H1 (cell line): ENCODE measurements at regions not wholly inside any gene's neighbourhood (a gene's known extent, or its start where the extent isn't known, plus 50 kb on each side); places are given as distances from the start of the nearest gene placed in this dataset.

Experiments used
- CTCF ChIA-PET: fragments of 300-600 bp; sonication (Branson Sonifier 250); formaldehyde crosslinking; loops from one replicate; lab custom pipeline; 2021; ENCODE audit not compliant: partially characterized antibody; lab: Charles Lee
- POLR2A ChIA-PET: fragments of 300-600 bp; sonication (Branson Sonifier 250); formaldehyde crosslinking; loops from one replicate; lab custom pipeline; 2021; ENCODE audit warnings: inconsistent platforms; ENCODE audit not compliant: partially characterized antibody; lab: Charles Lee
- DNase-seq, 2 experiments: peaks; one replicate each; pipeline versions ENCODE4 v3.0.0 to v3.0.0-alpha.2; 2010 to 2022; ENCODE audit warnings: low spot score in 2 of 2, low read depth in 1 of 2, mixed read lengths in 1 of 2
- FAIRE-seq: peaks from 2 replicates; lab custom pipeline; 2011; peaks lifted over from hg19 to GRCh38; lab: Jason Lieb, UNC
- H2AFZ ChIP-seq: 2 replicates; pipeline ENCODE4 v1.8.1; 2012; ENCODE audit warnings: low read length, inconsistent platforms
- H2AK5ac ChIP-seq: 2 replicates; pipeline ENCODE4 v1.6.1; 2013; ENCODE audit warnings: low read depth, low read length
- H2BK120ac ChIP-seq: replicated peaks from 2 replicates; pipeline ENCODE3; 2013; ENCODE audit warnings: low read depth, low read length, inconsistent platforms
- H2BK12ac ChIP-seq: 2 replicates; pipeline ENCODE4 v1.6.1; 2013; ENCODE audit warnings: low read depth, low read length
- H2BK15ac ChIP-seq: 2 replicates; pipeline ENCODE4 v1.6.1; 2013; ENCODE audit warnings: low read length
- H2BK20ac ChIP-seq: 2 replicates; pipeline ENCODE4 v1.6.1; 2013; ENCODE audit warnings: low read length
- H2BK5ac ChIP-seq: 2 replicates; pipeline ENCODE4 v1.6.1; 2013; ENCODE audit warnings: low read depth, low read length
- H3K14ac ChIP-seq: 2 replicates; pipeline ENCODE4 v1.6.1; 2013; ENCODE audit warnings: inconsistent platforms; ENCODE audit not compliant: insufficient read length
- H3K18ac ChIP-seq: 2 replicates; pipeline ENCODE4 v1.6.1; 2013; ENCODE audit warnings: low read length; ENCODE audit errors: extremely low read depth
- H3K23ac ChIP-seq: 2 replicates; pipeline ENCODE4 v1.6.1; 2013; ENCODE audit warnings: inconsistent platforms; ENCODE audit not compliant: insufficient read length
- H3K23me2 ChIP-seq: 2 replicates; pipeline ENCODE4 v1.6.1; 2013; ENCODE audit warnings: low read depth, low read length
- H3K27ac ChIP-seq: 2 replicates; pipeline ENCODE4 v1.6.1; 2011; ENCODE audit warnings: low read depth, low read length, inconsistent platforms
- H3K27me3 ChIP-seq, 4 experiments: replicated peaks in 1 of 4; 1 replicate in 1 of 4; 2 replicates in 3 of 4; pipeline versions ENCODE4 v1.6.1 to v1.8.1; 2011 to 2013; ENCODE audit warnings: low read length in 3 of 4, mild to moderate bottlenecking in 3 of 4, inconsistent platforms in 2 of 4, mixed read lengths in 2 of 4, moderate library complexity in 1 of 4; ENCODE audit not compliant: control insufficient read depth in 3 of 4, insufficient read depth in 3 of 4; ENCODE audit errors: extremely low read depth in 1 of 4
- H3K36me3 ChIP-seq, 4 experiments: 2 replicates each; pipeline versions ENCODE4 v1.6.1 to v1.8.1; 2011 to 2013; ENCODE audit warnings: mild to moderate bottlenecking in 4 of 4, low read length in 3 of 4, moderate library complexity in 2 of 4, control low read depth in 1 of 4, inconsistent platforms in 1 of 4; ENCODE audit not compliant: insufficient read depth in 4 of 4, control insufficient read depth in 2 of 4
- H3K4ac ChIP-seq: replicated peaks from 2 replicates; pipeline ENCODE3; 2013; ENCODE audit warnings: low read length, low read depth, mixed read lengths, inconsistent platforms; ENCODE audit not compliant: insufficient read length
- H3K4me1 ChIP-seq, 4 experiments: replicated peaks in 1 of 4; 1 replicate in 1 of 4; 2 replicates in 3 of 4; pipeline versions ENCODE4 v1.6.1 to v1.8.1; 2011 to 2013; ENCODE audit warnings: low read length in 3 of 4, inconsistent platforms in 2 of 4, mixed read lengths in 1 of 4; ENCODE audit not compliant: insufficient read depth in 4 of 4, control insufficient read depth in 3 of 4
- H3K4me2 ChIP-seq, 2 experiments: 2 replicates each; pipeline versions ENCODE4 v1.6.1 to v1.8.1; 2011 to 2013; ENCODE audit warnings: low read depth in 2 of 2, low read length in 2 of 2, control low read depth in 1 of 2, inconsistent platforms in 1 of 2, mild to moderate bottlenecking in 1 of 2; ENCODE audit not compliant: insufficient read depth in 1 of 2
- H3K4me3 ChIP-seq, 4 experiments: fragments of 200-600, 300-600 bp in 1 of 4; sonication (generic), shearing (Covaris generic), sonication (Bioruptor Twin) in 1 of 4; 2 replicates each; pipeline versions ENCODE4 v1.5.1 to v1.8.1; 2011 to 2016; ENCODE audit warnings: low read length in 4 of 4, low read depth in 3 of 4, control low read depth in 2 of 4, inconsistent platforms in 2 of 4, mild to moderate bottlenecking in 2 of 4, mixed read lengths in 1 of 4, moderate library complexity in 1 of 4; ENCODE audit not compliant: insufficient read depth in 2 of 4; ENCODE audit errors: extremely low read depth in 1 of 4
- H3K56ac ChIP-seq: replicated peaks from 2 replicates; pipeline ENCODE3; 2013; ENCODE audit warnings: low read depth, mild to moderate bottlenecking, mixed read lengths, low read length, inconsistent platforms; ENCODE audit not compliant: insufficient read length
- H3K79me1 ChIP-seq: 2 replicates; pipeline ENCODE4 v1.6.1; 2013; ENCODE audit warnings: low read depth, low read length, control low read depth
- H3K79me2 ChIP-seq, 2 experiments: 2 replicates each; pipeline versions ENCODE4 v1.6.1 to v1.8.1; 2012 to 2013; ENCODE audit warnings: low read length in 2 of 2, mild to moderate bottlenecking in 2 of 2, inconsistent platforms in 1 of 2; ENCODE audit not compliant: insufficient read depth in 2 of 2, control insufficient read depth in 1 of 2
- H3K9ac ChIP-seq, 4 experiments: replicated peaks in 1 of 4; 1 replicate in 1 of 4; 2 replicates in 3 of 4; pipeline versions ENCODE4 v1.6.1 to v1.8.1; 2011 to 2013; ENCODE audit warnings: low read depth in 3 of 4, low read length in 3 of 4, control low read depth in 2 of 4, mild to moderate bottlenecking in 2 of 4, moderate library complexity in 2 of 4, inconsistent platforms in 1 of 4; ENCODE audit errors: extremely low read depth in 1 of 4
- H3K9me3 ChIP-seq, 2 experiments: 2 replicates each; pipeline versions ENCODE4 v1.6.1 to v1.8.1; 2012 to 2013; ENCODE audit warnings: mild to moderate bottlenecking in 2 of 2, moderate library complexity in 2 of 2, control low read depth in 1 of 2, inconsistent platforms in 1 of 2, low read depth in 1 of 2, low read length in 1 of 2, mixed read lengths in 1 of 2; ENCODE audit not compliant: insufficient read depth in 2 of 2
- H4K20me1 ChIP-seq, 2 experiments: replicated peaks in 1 of 2; 2 replicates each; pipeline versions ENCODE3 to v1.8.1; 2011 to 2013; ENCODE audit warnings: inconsistent platforms in 2 of 2, low read length in 2 of 2, mild to moderate bottlenecking in 1 of 2; ENCODE audit not compliant: insufficient read depth in 2 of 2, control insufficient read depth in 1 of 2
- H4K5ac ChIP-seq: 2 replicates; pipeline ENCODE4 v1.6.1; 2013; ENCODE audit warnings: low read length, low read depth, mixed read lengths, inconsistent platforms; ENCODE audit not compliant: insufficient read length
- H4K8ac ChIP-seq: 2 replicates; pipeline ENCODE4 v1.8.0; 2013; ENCODE audit warnings: mild to moderate bottlenecking, moderate library complexity, low read length, inconsistent platforms; ENCODE audit not compliant: insufficient read depth; ENCODE audit errors: extremely low read depth
- H4K91ac ChIP-seq: replicated peaks from 2 replicates; pipeline ENCODE3; 2013; ENCODE audit warnings: low read length, mixed read lengths, inconsistent platforms; ENCODE audit not compliant: insufficient read length
- GABPA ChIP-seq: IDR thresholded peaks from 2 replicates; pipeline ENCODE4 v1.6.1; 2011; ENCODE audit warnings: mild to moderate bottlenecking, low read length, moderate library complexity, borderline replicate concordance; ENCODE audit not compliant: insufficient read depth
- WGBS, 2 experiments: shearing (Covaris generic) in 1 of 2; methylation state at CpG; one replicate each; pipeline versions ENCODE4 v1.1.6 to v1.1.7; 2013 to 2015; ENCODE audit warnings: low lambda C conversion rate in 2 of 2, mixed read lengths in 2 of 2, inconsistent platforms in 1 of 2, low coverage in 1 of 2, missing lambda C conversion rate in 1 of 2; ENCODE audit not compliant: insufficient replicate concordance in 2 of 2, insufficient coverage in 1 of 2, insufficient read length in 1 of 2; ENCODE audit errors: extremely low coverage in 1 of 2, missing lambda C conversion rate in 1 of 2; 5-methylcytosine and 5-hydroxymethylcytosine counted together
- TF ChIP-seq, protein P1 (sequence below): IDR thresholded peaks from 2 replicates; pipeline ENCODE4 v1.6.1; 2012; ENCODE audit warnings: inconsistent platforms

GRCh38 chr22:47539374-47539773 lies 776.9 kb downstream of the TBC1D22A start:
- Histone ChIP-seq H2BK120ac (no peak overlapping the region), H2AFZ (no peak overlapping the region), H4K8ac (no peak overlapping the region), H3K56ac (no peak overlapping the region), H3K4ac (no peak overlapping the region), H2BK5ac (no peak overlapping the region), H3K79me2 (no peaks in the 10 kb centered on the region), H4K5ac (no peak overlapping the region), H2BK12ac (no peak overlapping the region), H3K79me1 (no peaks in the 10 kb centered on the region), H3K4me2 (no peak overlapping the region), H2BK15ac (no peak overlapping the region), H3K27me3 (no peaks in the 10 kb centered on the region), H3K27ac (no peak overlapping the region), H3K4me3 (no peak overlapping the region), H4K20me1 (no peaks in the 10 kb centered on the region), H2BK20ac (no peak overlapping the region), H4K91ac (no peak overlapping the region), H3K18ac (no peak overlapping the region), H3K14ac (no peak overlapping the region), H3K9ac (no peak overlapping the region), H3K9me3 (peaks cover 65 to 79% of the 10 kb centered on the region in 2 experiments), H3K4me1 (no peaks in the 10 kb centered on the region), H3K23me2 (no peaks in the 10 kb centered on the region), H3K23ac (no peak overlapping the region), H3K36me3 (no peaks in the 10 kb centered on the region), H2AK5ac (no peak overlapping the region)
- WGBS, 2 experiments = 87% methylated on average over 12 of the region's 12 CpGs; no CpG with 5 or more reads in 1 of the 2 experiments
- TF ChIP-seq, protein P1, sequence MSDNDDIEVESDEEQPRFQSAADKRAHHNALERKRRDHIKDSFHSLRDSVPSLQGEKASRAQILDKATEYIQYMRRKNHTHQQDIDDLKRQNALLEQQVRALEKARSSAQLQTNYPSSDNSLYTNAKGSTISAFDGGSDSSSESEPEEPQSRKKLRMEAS = no peak
- TF ChIP-seq GABPA = no peak
- ChIA-PET CTCF (interaction anchor here (0.5 to 1.5 kb wide), 2 partner anchors 41 to 57 kb away, joined by 3 read pairs; no protein-coding TSS in a partner anchor), POLR2A (no interaction called here)
- no peak for DNase-seq
- FAIRE-seq = no peak
